ENCODE measurements at regions not wholly inside any gene's neighbourhood (a gene's known extent, or its start where the extent isn't known, plus 50 kb on each side); places are given as distances from the start of the nearest gene placed in this dataset.

- TF ChIP-seq, protein P1, sequence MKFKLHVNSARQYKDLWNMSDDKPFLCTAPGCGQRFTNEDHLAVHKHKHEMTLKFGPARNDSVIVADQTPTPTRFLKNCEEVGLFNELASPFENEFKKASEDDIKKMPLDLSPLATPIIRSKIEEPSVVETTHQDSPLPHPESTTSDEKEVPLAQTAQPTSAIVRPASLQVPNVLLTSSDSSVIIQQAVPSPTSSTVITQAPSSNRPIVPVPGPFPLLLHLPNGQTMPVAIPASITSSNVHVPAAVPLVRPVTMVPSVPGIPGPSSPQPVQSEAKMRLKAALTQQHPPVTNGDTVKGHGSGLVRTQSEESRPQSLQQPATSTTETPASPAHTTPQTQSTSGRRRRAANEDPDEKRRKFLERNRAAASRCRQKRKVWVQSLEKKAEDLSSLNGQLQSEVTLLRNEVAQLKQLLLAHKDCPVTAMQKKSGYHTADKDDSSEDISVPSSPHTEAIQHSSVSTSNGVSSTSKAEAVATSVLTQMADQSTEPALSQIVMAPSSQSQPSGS (IDR thresholded peaks at IDR 0.05; ENCODE audit: low read length) = no peak
- TF ChIP-seq TCF12 (IDR thresholded peaks at IDR 0.05; ENCODE audit: low read depth, low read length) (no peak), RAD21 (IDR thresholded peaks at IDR 0.05 in 1 of 2, conservative IDR thresholded peaks at IDR 0.05 in 1 of 2; ENCODE audit: low read depth in 2 of 2, low read length in 2 of 2) (no peak), SP4 (IDR thresholded peaks at IDR 0.05; ENCODE audit: low read length) (no peak), SIN3A (conservative IDR thresholded peaks at IDR 0.05 in 1 of 2, IDR thresholded peaks at IDR 0.05 in 1 of 2; ENCODE audit: low read depth in 1 of 2, low read length in 2 of 2) (no peak), EGR1 (IDR thresholded peaks at IDR 0.05; ENCODE audit: borderline replicate concordance, low read depth, low read length) (no peak), CTBP2 (IDR thresholded peaks at IDR 0.05; ENCODE audit: borderline replicate concordance, insufficient read depth, insufficient read length, low read length) (no peak), NRF1 (IDR thresholded peaks at IDR 0.05; ENCODE audit: low read depth, low read length) (no peak)
These were observed 54.1 kb upstream of the BDNF start (continued) for GRCh38 chr11:27754035-27755017.
